SK-N-SH treated with all-trans-retinoic acid at 6 μM for 48 hours (cell line): ENCODE measurements at regions not wholly inside any gene's neighbourhood (a gene's known extent, or its start where the extent isn't known, plus 50 kb on each side); places are given as distances from the start of the nearest gene placed in this dataset.

Source experiments
- ATAC-seq: fragments of 200-7000 bp; cut with Tn5 transposase; 3 replicates; pipeline ENCODE4 v1.9.1; 2020; ENCODE audit warnings: mild to moderate bottlenecking, moderate library complexity
- ARNTL ChIP-seq: fragments of 450-650 bp; formaldehyde crosslinking; IDR thresholded peaks from 2 replicates; pipeline ENCODE4 v1.5.0; 2020; ENCODE audit warnings: low read depth, mild to moderate bottlenecking, moderate library complexity, borderline replicate concordance
- CSDC2 ChIP-seq: fragments of 250-450 bp; sonication (Bioruptor Pico); IDR thresholded peaks from 2 replicates; pipeline ENCODE4 v1.5.0; 2020; ENCODE audit warnings: mild to moderate bottlenecking, moderate library complexity
- ESRRG ChIP-seq: fragments of 250-450 bp; sonication (Bioruptor Pico); IDR thresholded peaks from 2 replicates; pipeline ENCODE4 v1.6.1; 2021; ENCODE audit warnings: mild to moderate bottlenecking
- GLIS3 ChIP-seq: fragments of 250-450 bp; sonication (Bioruptor Pico); IDR thresholded peaks from 2 replicates; pipeline ENCODE4 v1.5.0; 2020; ENCODE audit warnings: mild to moderate bottlenecking, moderate library complexity
- OSR1 ChIP-seq: fragments of 250-450 bp; sonication (Bioruptor Pico); IDR thresholded peaks from 2 replicates; pipeline ENCODE4 v1.8.0; 2022; ENCODE audit warnings: moderate library complexity, mild to moderate bottlenecking, inconsistent platforms
- PPARA ChIP-seq: fragments of 250-450 bp; sonication (Bioruptor Pico); IDR thresholded peaks from 2 replicates; pipeline ENCODE4 v1.5.0; 2020; ENCODE audit warnings: mild to moderate bottlenecking, borderline replicate concordance
- RARB ChIP-seq: fragments of 250-450 bp; sonication (Bioruptor Pico); IDR thresholded peaks from 2 replicates; pipeline ENCODE4 v1.8.0; 2021; ENCODE audit warnings: mild to moderate bottlenecking, moderate library complexity
- SNAI2 ChIP-seq: fragments of 250-450 bp; sonication (Bioruptor Pico); IDR thresholded peaks from 2 replicates; pipeline ENCODE4 v1.5.0; 2020; ENCODE audit warnings: mild to moderate bottlenecking, moderate library complexity
- TCF4 ChIP-seq: fragments of 250-450 bp; sonication (Bioruptor Pico); IDR thresholded peaks from 2 replicates; pipeline ENCODE4 v1.8.0; 2021; ENCODE audit warnings: mild to moderate bottlenecking, moderate library complexity, borderline replicate concordance
- ZC3H10 ChIP-seq: fragments of 250-450 bp; sonication (Bioruptor Pico); IDR thresholded peaks from 2 replicates; pipeline ENCODE4 v1.5.1; 2021; ENCODE audit warnings: mild to moderate bottlenecking, moderate library complexity
- ZFP30 ChIP-seq: fragments of 450-650 bp; formaldehyde crosslinking; IDR thresholded peaks from 2 replicates; pipeline ENCODE4 v1.5.0; 2022; ENCODE audit warnings: mild to moderate bottlenecking, moderate library complexity
- ZNF565 ChIP-seq: fragments of 450-650 bp; formaldehyde crosslinking; conservative IDR thresholded peaks from 2 replicates; pipeline ENCODE4 v1.5.0; 2020; ENCODE audit warnings: low read depth, mild to moderate bottlenecking, moderate library complexity
- ZNF8 ChIP-seq: fragments of 450-650 bp; formaldehyde crosslinking; IDR thresholded peaks from 2 replicates; pipeline ENCODE4 v1.5.0; 2020; ENCODE audit warnings: mild to moderate bottlenecking, moderate library complexity
- TF ChIP-seq, protein P1 (sequence below): fragments of 250-450 bp; sonication (Bioruptor Pico); IDR thresholded peaks from 2 replicates; pipeline ENCODE4 v1.5.1; 2021; ENCODE audit warnings: mild to moderate bottlenecking, moderate library complexity
- TF ChIP-seq, protein P2 (sequence below): fragments of 250-450 bp; sonication (Bioruptor Pico); IDR thresholded peaks from 2 replicates; pipeline ENCODE4 v1.8.0; 2021; ENCODE audit warnings: low read depth, mild to moderate bottlenecking, moderate library complexity, borderline replicate concordance
- TF ChIP-seq, protein P3 (sequence below): fragments of 250-450 bp; sonication (Bioruptor Pico); IDR thresholded peaks from 2 replicates; pipeline ENCODE4 v1.5.0; 2020; ENCODE audit warnings: mild to moderate bottlenecking, moderate library complexity
- TF ChIP-seq, protein P4 (sequence below): fragments of 250-450 bp; sonication (Bioruptor Pico); IDR thresholded peaks from 2 replicates; pipeline ENCODE4 v1.8.0; 2020; ENCODE audit warnings: mild to moderate bottlenecking, moderate library complexity, borderline replicate concordance
- TF ChIP-seq, protein P5 (sequence below): fragments of 250-450 bp; sonication (Bioruptor Pico); IDR thresholded peaks from 2 replicates; pipeline ENCODE4 v1.5.1; 2020; ENCODE audit warnings: low read depth, mild to moderate bottlenecking, moderate library complexity

DNA sequence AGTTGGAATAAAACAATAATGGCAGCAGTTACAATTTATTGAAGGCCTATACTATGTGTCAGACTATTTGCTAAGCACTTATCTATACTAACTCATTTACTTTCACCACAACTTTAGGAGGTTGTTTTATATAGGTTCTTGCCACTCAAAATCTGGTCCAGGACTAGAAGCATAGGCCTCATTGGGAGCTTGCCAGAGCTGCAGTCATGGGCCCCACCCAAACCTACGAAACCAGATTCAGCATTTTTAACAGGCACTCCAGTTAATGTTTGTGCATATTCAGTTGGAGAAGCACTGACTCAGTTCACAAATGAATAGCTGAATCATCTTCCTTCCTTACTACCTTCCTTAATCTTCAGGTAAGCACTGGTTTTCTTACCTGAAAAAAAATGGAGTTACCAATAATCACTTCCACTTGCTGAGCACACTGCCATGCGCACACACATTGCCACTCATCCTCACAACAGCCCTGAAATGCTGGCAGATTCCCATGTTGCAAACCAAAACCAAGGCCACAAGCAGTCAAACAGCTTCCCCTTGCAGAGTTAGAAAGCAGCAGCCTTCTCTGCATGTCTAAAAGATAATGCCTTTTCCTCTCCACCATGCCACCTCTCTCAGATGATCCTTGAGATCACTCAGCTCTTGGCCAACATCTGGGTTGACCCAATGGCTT, 122.4 kb downstream of the SLC16A9 start:
- TF ChIP-seq, protein P1, sequence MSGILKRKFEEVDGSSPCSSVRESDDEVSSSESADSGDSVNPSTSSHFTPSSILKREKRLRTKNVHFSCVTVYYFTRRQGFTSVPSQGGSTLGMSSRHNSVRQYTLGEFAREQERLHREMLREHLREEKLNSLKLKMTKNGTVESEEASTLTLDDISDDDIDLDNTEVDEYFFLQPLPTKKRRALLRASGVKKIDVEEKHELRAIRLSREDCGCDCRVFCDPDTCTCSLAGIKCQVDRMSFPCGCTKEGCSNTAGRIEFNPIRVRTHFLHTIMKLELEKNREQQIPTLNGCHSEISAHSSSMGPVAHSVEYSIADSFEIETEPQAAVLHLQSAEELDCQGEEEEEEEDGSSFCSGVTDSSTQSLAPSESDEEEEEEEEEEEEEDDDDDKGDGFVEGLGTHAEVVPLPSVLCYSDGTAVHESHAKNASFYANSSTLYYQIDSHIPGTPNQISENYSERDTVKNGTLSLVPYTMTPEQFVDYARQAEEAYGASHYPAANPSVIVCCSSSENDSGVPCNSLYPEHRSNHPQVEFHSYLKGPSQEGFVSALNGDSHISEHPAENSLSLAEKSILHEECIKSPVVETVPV (CRISPR knock-in tag) = no peak
- TF ChIP-seq ARNTL (CRISPR knock-in tag) = no peak
- TF ChIP-seq CSDC2 (CRISPR knock-in tag) = no peak
- no peak for TF ChIP-seq ZNF565 (CRISPR knock-in tag)
- TF ChIP-seq, protein P2, sequence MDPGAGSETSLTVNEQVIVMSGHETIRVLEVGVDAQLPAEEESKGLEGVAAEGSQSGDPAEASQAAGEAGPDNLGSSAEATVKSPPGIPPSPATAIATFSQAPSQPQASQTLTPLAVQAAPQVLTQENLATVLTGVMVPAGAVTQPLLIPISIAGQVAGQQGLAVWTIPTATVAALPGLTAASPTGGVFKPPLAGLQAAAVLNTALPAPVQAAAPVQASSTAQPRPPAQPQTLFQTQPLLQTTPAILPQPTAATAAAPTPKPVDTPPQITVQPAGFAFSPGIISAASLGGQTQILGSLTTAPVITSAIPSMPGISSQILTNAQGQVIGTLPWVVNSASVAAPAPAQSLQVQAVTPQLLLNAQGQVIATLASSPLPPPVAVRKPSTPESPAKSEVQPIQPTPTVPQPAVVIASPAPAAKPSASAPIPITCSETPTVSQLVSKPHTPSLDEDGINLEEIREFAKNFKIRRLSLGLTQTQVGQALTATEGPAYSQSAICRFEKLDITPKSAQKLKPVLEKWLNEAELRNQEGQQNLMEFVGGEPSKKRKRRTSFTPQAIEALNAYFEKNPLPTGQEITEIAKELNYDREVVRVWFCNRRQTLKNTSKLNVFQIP (CRISPR knock-in tag) = no peak
- no peak for TF ChIP-seq RARB (CRISPR knock-in tag)
- TF ChIP-seq GLIS3 = no peak
- no peak for TF ChIP-seq ESRRG
- TF ChIP-seq, protein P3, sequence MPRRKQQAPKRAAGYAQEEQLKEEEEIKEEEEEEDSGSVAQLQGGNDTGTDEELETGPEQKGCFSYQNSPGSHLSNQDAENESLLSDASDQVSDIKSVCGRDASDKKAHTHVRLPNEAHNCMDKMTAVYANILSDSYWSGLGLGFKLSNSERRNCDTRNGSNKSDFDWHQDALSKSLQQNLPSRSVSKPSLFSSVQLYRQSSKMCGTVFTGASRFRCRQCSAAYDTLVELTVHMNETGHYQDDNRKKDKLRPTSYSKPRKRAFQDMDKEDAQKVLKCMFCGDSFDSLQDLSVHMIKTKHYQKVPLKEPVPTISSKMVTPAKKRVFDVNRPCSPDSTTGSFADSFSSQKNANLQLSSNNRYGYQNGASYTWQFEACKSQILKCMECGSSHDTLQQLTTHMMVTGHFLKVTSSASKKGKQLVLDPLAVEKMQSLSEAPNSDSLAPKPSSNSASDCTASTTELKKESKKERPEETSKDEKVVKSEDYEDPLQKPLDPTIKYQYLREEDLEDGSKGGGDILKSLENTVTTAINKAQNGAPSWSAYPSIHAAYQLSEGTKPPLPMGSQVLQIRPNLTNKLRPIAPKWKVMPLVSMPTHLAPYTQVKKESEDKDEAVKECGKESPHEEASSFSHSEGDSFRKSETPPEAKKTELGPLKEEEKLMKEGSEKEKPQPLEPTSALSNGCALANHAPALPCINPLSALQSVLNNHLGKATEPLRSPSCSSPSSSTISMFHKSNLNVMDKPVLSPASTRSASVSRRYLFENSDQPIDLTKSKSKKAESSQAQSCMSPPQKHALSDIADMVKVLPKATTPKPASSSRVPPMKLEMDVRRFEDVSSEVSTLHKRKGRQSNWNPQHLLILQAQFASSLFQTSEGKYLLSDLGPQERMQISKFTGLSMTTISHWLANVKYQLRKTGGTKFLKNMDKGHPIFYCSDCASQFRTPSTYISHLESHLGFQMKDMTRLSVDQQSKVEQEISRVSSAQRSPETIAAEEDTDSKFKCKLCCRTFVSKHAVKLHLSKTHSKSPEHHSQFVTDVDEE (CRISPR knock-in tag) = no peak
- TF ChIP-seq, protein P4, sequence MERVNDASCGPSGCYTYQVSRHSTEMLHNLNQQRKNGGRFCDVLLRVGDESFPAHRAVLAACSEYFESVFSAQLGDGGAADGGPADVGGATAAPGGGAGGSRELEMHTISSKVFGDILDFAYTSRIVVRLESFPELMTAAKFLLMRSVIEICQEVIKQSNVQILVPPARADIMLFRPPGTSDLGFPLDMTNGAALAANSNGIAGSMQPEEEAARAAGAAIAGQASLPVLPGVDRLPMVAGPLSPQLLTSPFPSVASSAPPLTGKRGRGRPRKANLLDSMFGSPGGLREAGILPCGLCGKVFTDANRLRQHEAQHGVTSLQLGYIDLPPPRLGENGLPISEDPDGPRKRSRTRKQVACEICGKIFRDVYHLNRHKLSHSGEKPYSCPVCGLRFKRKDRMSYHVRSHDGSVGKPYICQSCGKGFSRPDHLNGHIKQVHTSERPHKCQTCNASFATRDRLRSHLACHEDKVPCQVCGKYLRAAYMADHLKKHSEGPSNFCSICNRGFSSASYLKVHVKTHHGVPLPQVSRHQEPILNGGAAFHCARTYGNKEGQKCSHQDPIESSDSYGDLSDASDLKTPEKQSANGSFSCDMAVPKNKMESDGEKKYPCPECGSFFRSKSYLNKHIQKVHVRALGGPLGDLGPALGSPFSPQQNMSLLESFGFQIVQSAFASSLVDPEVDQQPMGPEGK (CRISPR knock-in tag) = no peak
- TF ChIP-seq TCF4 (CRISPR knock-in tag) = no peak
- no peak for TF ChIP-seq ZC3H10 (CRISPR knock-in tag)
- no peak for TF ChIP-seq OSR1 (CRISPR knock-in tag)
- no peak for TF ChIP-seq ZFP30 (CRISPR knock-in tag)
- no peak for TF ChIP-seq ZNF8 (CRISPR knock-in tag)
- TF ChIP-seq, all 23 proteins: peak for 0
- no peak for ATAC-seq

DNA sequence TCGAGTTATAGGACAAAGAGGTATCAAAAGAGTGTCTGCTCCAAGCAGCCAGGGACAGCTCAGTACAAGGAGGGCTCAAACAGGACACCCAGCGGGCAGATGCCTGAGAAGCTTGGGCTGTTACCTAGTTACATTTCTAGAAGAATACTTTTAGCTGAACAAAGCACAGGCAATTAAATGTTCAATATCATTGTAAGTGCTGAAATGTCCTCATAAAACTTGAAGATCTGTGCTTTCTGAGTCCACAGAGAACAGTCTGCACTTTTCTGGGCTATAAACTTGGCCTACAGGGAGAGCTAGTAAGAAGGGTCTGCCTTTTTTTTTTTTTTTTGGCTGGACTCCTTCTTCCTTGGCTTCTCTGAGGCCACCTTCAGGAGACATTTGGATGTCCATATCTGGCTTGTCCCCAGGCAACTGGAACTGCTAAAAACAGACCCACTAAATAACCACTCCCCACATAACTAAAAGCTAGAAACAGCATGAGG, 123.2 kb downstream of the SLC16A9 start:
- TF ChIP-seq SNAI2 (CRISPR knock-in tag) (no peak), PPARA (CRISPR knock-in tag) (no peak), TCF4 (CRISPR knock-in tag) (no peak)
- TF ChIP-seq, protein P2 (CRISPR knock-in tag) = no peak
- TF ChIP-seq, protein P4 (CRISPR knock-in tag) = no peak
- TF ChIP-seq, protein P5, sequence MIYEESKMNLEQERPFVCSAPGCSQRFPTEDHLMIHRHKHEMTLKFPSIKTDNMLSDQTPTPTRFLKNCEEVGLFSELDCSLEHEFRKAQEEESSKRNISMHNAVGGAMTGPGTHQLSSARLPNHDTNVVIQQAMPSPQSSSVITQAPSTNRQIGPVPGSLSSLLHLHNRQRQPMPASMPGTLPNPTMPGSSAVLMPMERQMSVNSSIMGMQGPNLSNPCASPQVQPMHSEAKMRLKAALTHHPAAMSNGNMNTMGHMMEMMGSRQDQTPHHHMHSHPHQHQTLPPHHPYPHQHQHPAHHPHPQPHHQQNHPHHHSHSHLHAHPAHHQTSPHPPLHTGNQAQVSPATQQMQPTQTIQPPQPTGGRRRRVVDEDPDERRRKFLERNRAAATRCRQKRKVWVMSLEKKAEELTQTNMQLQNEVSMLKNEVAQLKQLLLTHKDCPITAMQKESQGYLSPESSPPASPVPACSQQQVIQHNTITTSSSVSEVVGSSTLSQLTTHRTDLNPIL = no peak
- TF ChIP-seq, all 23 proteins: peak for 0
- no peak for ATAC-seq
